HG02884 (cell line): ENCODE measurements at regions not wholly inside any gene's neighbourhood (a gene's known extent, or its start where the extent isn't known, plus 50 kb on each side); places are given as distances from the start of the nearest gene placed in this dataset.

Experiments
- ATAC-seq: cut with Tn5 transposase; IDR thresholded peaks from one replicate; pipeline ENCODE4 v1.9.1; 2021; ENCODE audit warnings: mild to moderate bottlenecking, moderate library complexity; ENCODE audit not compliant: unreplicated experiment

DNA sequence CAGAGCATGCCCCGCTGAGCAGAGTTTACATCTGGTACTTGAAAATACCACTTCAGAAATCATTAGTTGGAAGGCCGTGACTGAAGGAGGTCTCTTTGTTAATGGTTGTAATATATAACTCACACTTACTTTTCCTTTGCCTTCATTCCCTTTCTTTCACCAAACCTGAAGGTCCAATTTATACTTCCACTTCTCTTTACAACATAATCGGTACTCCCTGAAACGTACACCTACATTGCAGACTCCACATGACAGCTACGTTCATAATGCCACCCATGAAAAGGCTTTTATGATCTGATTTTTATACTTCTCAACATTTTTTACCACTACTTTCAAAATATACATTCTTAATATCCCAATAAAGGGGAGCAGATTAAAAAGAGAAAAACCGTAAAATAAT lies 298.7 kb downstream of the C4orf33 start:
- no peak for ATAC-seq

DNA sequence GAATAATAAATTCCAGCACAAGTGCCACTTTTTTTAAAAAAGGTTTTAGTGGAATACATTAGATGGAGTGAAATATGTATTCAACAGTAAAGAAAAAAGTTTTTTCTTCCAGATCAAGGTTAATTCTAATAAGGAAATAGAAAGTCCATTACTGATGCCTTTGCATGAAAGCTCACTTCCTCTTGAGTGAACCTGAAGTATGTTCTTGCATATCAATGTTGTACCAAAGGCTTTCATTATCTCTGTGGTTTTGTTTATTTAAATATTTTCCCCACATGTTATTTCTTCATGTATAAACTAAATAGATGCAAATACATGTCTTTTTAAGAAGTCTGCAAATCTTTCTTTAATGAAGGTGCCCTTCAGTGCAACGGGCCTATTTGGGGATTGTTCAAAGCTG lies 307.9 kb downstream of the C4orf33 start:
- no peak for ATAC-seq

DNA sequence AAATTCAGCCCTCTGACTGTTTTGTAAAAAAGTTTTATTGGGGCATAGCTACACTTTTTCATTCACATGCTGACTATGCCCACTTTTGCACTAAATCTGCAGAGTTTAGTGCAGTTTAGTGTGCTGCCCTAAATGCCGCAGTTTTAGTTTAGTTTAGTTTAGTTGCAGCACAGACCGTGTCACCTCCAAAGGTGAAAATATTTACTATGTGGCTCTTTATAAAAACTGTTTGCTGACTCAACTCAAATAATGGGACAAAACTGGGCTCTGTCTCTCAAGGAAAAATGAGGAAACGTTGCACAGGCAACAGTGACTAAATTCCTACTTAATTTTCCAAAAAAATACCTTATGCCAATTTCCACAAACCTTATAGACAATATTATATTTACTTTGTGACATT lies 314.2 kb downstream of the C4orf33 start:
- ATAC-seq = no peak

DNA sequence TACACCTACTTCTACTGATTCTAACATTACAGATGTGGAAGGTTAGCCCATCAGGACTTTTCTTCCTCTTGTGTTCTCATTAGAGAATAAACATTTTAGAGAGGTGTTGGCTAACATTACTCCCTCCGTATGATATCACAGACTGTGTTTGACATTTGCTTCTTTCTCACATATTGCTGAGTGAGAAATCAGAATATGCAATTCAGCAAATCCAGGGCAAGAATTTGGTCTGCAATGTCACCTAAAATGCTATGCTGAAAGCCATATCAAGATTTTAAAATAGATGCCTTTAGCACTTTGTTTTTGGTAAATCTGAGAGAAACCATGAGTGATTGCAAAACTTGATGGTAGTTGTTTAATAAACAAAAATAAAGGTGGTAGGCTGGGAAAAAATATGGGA lies 319.1 kb downstream of the C4orf33 start:
- no peak for ATAC-seq

DNA sequence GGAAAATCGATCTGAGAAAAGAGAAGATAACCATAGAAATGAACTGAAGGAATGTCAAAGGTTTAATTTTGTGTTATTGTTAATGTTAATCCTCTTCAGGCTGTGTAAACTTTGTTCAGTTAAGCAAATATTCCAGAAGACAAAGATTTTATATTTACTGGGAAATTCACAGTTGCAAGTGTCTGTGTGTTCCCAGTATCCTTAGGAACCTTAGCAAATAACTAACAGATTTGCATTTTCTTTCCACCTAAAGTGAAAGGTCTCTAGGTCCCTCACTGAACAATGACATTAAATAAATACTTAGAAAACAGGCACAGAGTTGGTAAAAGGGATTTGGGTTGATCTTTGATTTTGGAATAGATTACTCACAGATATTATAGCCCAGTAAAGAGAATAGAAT lies 324.7 kb downstream of the C4orf33 start:
- no peak for ATAC-seq

DNA sequence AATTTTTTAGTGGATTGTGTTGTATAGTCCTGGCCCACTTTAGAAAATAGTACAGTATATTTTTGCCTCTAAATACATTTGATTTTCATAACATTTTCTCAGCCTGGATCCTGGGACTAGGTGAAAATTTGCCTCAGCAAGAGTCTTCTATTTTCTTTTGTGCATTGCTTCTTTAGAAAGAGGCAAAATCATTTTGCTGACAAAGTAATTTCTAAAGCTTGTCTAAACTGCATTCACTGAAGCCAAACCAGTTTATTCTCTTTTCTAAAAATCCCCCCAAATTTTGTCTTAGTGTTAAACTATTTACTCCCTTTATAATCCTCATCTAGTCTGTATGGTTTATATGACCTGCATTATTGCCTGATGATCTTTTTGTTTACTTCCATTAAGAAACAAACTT lies 326.3 kb downstream of the C4orf33 start:
- no peak for ATAC-seq

DNA sequence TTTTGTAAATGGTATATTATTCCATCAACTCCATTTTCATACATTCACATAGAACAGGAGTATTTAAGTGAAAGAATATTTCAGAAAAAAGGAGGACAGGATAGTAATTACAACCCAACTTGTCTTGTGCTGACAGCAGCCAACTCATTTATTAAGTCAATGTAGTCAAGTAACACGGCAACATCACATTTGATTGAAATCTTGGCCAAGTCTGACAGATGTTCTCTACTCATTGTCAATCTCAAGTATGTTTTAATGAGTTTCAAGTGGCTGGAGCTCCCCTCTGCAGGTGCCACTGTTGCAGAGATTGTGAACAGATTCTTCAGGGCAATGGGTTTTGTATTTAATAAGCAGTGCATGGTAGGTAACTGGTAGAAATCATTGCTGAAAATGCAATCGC lies 332.5 kb downstream of the C4orf33 start:
- ATAC-seq = no peak

DNA sequence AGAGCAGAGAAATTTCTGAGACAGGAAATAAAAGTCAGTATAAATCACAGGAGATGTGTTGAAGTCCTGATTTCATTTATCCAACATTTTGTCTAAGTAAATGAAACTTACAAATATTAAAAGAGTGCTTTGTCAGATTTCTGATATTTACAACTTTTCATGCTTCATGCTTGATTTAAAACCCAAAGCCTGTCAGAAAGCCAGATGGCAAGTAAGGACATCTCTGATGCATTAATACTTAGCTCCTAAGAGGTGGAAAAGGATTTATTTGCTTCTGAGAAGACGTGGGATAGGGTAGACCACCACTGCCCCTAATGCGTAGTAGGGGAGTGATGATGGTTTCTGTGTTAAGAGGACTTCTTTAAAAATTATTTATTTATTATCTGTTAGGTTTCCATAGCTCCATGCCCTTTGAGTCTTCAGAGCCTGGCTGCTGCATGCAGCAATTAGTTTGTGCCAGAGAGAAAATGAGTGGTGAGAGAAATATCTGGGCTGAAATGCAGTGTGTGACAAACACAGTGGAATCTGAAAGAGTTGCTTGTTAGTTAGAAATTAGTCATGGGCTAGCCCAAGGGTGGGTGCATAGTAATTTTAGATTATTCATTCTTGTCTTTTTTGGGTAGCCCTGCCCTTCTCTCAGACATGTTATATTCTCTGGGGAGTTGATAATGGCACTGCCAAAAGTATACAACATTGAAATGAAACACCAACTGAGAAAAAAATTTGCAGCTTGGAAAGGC lies 333.8 kb downstream of the C4orf33 start:
- ATAC-seq = no peak

DNA sequence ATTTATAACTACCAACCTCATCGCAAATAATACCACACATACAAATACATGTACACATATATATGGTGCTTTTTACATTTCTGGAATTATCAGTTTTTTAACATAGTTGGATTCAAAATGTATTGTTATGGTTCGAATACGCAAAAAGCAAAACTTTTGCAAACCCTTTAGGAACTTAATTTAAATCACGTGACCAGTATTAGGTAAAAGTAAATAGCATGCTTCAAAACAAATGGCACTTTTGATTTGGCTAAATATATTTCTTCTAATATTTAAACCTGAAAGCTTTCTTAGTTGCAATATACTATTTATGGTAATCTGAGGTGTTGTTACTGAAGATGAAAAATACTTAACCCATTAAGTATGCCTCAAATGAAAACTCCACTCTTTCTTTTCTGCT lies 341.4 kb downstream of the C4orf33 start:
- no peak for ATAC-seq

DNA sequence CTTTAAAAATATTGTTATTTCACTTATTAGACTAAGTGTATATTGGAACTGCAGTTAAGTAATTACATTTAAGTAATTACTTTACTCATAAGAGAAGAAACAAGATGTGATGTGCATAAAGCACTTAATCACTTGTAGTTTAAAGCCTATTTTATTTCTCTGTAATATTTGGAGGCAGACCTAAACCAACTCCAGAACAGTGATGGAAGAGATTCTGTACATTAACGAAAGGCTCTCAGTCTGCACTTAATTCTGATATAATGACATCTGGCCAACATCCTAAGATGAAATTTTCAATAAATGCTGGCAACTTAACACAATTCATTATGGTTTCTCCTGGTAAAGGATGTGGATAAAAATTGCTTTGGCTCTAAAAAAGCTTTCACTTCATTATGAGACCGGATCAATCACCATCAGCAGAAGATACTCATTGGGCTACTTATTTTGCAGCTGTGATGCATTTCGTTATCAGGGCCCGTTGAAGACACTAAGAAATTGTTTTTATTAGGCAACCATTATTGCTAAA lies 342.6 kb downstream of the C4orf33 start:
- ATAC-seq = no peak

DNA sequence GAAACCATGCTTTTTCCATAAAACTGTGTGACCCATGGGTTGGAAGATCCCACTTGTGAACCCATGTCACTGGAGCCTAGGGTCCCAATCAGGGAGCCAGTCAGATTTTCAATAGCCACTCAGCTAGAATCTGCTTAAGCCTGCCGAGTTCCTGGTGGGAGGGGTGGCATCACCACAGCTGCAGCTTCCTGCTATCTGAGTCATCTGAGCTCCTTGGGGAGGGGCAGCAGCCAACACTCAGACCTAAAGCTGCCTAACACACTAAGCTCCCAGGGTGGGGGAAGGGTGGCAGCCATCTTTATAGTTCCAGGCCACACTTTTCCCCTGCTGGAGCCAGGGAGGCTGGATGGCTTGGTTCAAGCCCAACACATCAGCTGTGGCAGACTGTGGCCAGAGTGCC lies 350.1 kb downstream of the C4orf33 start:
- ATAC-seq = no peak

DNA sequence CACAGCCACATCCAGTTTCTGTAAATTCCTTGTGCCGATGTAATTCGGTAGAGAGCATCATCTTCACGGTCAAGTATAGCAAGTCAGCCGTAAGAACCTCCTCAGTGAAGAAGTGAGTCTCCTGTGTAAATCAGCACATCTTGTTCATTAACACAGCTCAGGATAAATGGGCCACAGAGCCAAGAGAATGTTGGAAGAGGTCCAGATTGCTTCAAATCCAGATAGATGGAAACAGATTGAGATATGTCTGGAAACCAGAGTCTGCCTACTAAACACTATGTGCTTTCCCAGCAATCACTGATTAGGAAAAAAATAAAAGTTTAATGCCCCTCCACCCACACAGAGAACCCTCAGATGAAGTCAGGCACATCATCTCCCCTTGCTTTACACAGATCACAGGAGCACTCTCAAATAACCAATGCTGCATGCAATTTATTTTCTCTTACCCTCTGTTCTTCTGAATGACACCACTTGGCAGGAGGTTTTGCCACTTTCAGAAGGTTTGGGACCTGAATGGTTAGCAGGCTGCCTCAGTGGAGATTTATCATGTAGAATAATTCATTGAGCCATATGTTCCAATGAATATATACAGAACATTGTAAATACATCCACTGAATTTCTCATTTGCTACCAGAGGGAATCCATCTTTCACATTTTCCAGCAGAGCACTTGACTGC lies 357.7 kb downstream of the C4orf33 start:
- no peak for ATAC-seq

DNA sequence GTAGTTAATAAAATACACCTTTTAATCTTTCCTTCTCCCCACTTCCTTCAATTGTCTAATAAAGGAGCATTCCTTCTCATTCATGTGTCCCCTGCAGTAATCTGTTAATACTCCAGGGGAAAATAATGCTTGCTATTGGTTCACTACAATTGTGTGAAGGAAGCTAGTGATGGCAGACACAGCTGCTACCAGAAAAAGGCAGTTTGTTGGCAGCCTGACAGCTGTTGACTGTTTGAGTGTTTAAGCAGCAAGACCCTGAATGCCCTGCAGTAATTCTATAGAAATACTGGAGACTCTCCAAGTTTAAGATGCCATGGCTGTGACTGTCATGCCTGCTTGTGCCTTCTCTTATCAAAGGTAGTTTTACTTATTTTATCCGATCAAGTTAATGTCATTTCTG lies 359.5 kb downstream of the C4orf33 start:
- ATAC-seq = no peak

DNA sequence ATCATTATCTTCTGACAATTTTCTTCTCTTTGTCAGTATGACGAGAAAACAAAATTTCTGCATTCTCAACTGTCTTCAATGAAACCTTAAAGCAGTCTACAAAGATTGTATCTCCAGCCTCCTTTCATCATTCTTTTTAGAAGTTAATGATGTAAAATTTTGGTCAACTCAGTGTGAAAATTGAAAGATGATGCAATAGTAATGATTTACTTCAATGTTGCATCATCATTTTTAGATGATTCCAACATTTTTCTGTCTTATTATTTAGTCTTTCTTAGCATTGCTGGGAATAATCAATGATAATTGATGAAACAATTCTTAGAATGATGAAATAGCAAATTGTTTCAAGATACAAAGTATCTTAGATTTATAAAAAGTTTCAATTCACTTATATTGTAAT lies 372.7 kb downstream of the C4orf33 start:
- ATAC-seq = no peak

DNA sequence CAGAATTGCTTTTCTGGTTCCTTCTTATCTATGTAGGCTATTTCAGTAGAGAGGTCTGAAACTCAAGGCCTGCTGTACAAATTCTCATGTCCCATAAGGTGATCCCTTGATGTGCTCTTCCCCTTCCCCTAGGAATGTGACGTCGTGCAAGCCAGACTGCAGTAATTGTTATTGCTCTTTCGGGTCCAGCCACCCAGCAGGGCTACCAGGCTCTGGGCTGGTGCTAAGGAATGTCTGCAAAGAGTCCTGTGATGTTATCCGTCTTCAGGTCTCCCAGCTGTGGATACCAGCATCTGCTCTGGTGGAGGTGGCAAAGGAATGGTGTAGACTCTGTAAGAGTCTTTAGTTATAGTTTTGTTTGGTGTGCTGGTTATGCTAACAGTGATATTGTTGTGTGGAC lies 378.7 kb downstream of the C4orf33 start:
- no peak for ATAC-seq

DNA sequence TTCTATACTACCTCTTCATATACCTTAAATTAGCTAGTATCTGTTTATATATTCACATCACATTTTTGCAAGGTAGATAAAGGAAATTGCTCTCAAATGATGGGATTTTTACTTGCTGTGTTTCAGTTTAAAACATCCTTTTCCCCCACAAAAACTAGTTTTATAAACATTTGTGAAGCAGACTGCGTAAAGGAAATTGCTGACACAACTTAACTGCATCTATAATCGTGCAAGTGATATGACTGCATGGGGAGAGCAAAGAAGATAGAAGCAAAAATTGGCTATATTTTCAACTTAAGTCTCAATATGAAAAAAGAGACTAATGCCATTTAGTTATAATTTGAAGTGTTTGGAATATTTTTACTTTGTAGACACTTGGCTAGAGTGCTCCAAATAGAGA lies 385.2 kb downstream of the C4orf33 start:
- ATAC-seq = no peak

DNA sequence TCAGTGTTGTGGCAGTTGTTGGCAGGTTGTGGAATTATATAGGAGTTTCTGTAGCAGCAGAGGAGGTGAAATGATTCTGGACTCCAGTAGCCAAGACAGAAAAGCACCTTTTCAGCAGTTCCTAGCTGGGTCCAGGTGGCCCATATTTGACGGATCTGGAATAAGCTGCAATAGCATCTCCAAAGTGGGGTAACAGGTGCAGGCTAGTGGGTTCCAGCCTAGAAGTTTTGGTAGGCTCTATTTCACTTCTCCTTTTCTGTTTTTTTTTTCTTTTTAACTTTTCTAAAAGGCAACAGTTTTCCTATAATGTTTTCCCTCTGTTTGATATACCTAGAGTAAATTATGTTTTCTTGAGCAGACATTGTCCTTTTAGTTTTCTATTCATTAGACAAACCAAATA lies 392.5 kb downstream of the C4orf33 start:
- no peak for ATAC-seq

DNA sequence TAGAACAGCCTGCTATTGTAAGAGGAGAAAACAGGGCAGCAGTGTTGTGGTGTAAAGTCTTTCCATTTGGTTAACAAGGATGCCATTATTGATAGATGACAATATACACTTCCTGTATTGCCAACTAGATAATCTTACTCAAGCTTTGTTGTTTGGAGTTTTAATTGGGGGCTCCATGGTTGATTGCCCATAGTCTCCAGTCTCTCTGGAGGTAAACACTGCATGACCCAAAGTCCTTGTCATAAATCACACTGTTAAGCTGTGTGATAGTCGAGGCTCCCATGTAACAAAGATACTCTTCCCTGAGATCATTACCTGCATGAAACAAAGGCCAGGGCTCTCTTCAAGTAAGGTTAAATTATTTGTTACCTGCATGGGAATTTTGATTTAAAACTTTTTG lies 394.6 kb downstream of the C4orf33 start:
- no peak for ATAC-seq

DNA sequence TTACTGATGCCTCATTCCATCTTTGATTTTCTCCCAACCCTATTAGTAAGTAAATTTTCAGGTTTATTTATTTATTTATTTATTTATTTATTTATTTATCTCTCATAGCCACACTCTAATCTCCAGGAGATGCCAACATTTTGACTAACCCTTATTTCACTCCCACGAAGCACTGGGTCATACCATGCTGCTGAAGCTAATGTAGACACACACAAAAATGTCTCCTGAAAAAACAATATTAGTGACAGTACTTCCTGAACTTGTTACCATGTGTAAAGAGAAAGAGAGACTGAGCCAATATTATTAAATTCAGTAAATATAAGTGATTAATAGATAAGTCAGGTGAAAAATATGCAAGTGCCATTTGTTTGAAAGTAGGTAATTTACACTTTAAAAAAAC lies 402.7 kb downstream of the C4orf33 start:
- no peak for ATAC-seq

DNA sequence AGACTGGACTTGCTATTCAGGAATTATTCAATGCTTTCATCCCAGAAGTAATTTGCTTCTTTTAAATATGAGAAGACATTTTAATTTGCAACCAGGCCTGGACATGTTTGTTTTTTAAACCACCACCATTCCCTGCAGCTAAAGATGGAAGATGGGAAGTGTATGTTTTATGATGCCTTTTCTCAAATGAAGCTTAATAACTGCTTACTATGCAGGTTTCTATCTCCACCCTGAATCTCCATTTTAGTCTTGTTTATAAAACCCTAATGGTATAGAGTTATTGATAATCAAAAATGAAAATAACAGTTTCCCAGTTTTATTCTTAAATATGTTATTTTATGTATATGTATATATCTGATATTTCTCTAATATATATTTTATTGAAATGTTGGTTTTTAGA lies 418.9 kb downstream of the C4orf33 start:
- no peak for ATAC-seq

DNA sequence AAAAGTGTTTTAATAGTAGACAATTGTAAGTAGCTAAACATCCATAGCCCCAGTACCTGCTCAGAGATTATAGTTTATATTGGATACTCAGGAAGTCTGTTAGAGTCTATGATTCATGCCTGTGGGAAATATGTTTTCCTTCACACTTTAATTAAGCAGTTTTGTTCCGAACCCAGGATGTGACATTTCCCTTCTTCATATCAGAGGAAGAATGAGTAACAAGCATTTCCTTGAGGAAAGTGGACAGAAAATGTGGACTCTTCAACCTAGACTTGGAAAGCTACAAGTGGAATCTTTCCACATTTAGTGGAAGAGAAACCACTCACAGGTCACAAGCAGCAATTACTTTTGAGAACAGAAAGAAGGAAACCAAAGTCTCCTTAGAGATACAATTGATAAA lies 419.4 kb downstream of the C4orf33 start:
- no peak for ATAC-seq

DNA sequence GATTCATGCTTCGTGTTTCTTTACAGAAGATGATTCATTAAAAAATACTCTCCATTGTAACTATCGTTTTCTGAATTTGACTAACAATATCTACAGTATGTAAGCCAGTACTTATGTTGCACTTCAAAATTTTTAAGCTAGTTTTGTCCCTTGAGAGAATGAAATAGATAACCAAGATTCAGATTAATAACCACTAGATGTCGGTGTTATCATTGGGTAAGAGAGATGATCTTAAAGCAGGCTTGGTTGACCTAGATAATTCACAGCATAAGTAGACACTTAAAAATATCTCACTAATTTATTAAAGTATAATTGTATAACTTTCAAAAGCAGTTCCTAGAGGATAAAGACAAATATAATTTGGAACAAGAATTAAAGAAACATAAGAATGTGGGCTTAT lies 430.9 kb downstream of the C4orf33 start:
- no peak for ATAC-seq

DNA sequence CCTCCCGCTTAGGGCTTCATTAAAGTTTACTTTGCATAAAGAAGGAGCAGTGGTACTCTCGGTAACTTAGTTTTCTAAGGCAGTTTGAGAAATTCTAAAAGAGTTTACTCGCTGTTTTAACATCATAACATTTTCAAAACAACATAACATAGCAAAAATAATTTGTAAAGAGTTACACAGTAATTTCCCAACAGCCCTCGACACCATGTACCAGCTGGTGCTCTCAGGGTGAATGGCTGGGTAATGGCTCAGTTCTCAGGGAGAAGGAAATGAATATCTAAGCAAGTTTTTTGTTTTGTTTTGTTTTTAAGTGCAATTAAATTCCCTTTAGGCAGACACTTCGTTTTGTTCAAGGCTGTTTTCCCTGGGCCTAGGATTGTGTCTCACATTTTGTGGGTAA lies 435.3 kb downstream of the C4orf33 start:
- ATAC-seq = no peak
